ENCODE measurements at regions not wholly inside any gene's neighbourhood (a gene's known extent, or its start where the extent isn't known, plus 50 kb on each side); places are given as distances from the start of the nearest gene placed in this dataset.

DNA sequence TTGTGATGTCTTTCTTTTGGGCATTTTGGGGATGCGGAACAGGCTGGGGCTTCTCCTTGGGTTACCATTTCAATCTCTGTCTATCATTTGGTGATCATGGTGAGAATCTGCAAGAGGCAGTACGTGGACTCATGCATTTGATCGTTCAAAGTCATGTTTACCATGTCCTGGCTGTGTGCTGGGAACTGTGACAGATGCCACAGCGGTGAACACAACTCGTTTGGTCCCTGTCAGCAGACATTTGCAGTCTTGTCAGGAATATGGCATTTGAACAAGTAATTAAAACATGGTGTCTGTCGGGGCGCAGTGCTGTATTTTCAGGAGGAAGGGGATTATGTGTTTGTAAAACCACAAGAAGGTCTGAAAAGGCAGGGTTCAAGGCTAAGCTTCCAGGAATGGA, 103.3 kb upstream of the IGSF21 start:
- Mint-ChIP-seq H3K27ac (no peak overlapping the region), H3K4me3 (no peak overlapping the region), H3K4me1 (no peaks in the 10 kb centered on the region), H3K36me3 (no peaks in the 10 kb centered on the region), H3K27me3 (ENCODE audit: low read depth in 3 of 3) (peaks cover 4 to 12% (median 8%) of the 10 kb centered on the region in 3 donors), H3K9me3 (no peaks in the 10 kb centered on the region)
- Histone ChIP-seq H3K36me3 (replicated peaks in 1 of 2; ENCODE audit: control insufficient read depth in 1 of 2, insufficient read depth in 2 of 2, low read length in 2 of 2) (no peaks in the 10 kb centered on the region), H2AFZ (ENCODE audit: insufficient read depth, low read depth, low read length, poor library complexity, severe bottlenecking) (no peak overlapping the region), H3K79me2 (ENCODE audit: insufficient read depth, low read length) (no peaks in the 10 kb centered on the region), H3K4me1 (ENCODE audit: control insufficient read depth in 1 of 2, insufficient read depth in 2 of 2, low read length in 2 of 2) (no peaks in the 10 kb centered on the region), H3K4me2 (replicated peaks; ENCODE audit: extremely low read depth, low read length, poor library complexity, severe bottlenecking) (no peak overlapping the region), H3K27me3 (ENCODE audit: control insufficient read depth in 2 of 2, insufficient read depth in 2 of 2, low read length in 2 of 2) (peaks cover 0 to 2% of the 10 kb centered on the region in 2 donors), H3K9ac (ENCODE audit: insufficient read depth, low read length, poor library complexity, severe bottlenecking) (no peak overlapping the region), H3K9me3 (replicated peaks in 1 of 2; ENCODE audit: control insufficient read depth in 1 of 2, insufficient read depth in 1 of 2, low read length in 2 of 2) (no peaks in the 10 kb centered on the region), H3K27ac (ENCODE audit: low read depth in 1 of 2, low read length in 2 of 2) (no peak overlapping the region), H4K20me1 (ENCODE audit: insufficient read depth, low read length) (no peaks in the 10 kb centered on the region), H3K4me3 (replicated peaks in 1 of 3; ENCODE audit: low read depth in 2 of 3, low read length in 3 of 3) (no peak overlapping the region)
- TF ChIP-seq, protein P1, sequence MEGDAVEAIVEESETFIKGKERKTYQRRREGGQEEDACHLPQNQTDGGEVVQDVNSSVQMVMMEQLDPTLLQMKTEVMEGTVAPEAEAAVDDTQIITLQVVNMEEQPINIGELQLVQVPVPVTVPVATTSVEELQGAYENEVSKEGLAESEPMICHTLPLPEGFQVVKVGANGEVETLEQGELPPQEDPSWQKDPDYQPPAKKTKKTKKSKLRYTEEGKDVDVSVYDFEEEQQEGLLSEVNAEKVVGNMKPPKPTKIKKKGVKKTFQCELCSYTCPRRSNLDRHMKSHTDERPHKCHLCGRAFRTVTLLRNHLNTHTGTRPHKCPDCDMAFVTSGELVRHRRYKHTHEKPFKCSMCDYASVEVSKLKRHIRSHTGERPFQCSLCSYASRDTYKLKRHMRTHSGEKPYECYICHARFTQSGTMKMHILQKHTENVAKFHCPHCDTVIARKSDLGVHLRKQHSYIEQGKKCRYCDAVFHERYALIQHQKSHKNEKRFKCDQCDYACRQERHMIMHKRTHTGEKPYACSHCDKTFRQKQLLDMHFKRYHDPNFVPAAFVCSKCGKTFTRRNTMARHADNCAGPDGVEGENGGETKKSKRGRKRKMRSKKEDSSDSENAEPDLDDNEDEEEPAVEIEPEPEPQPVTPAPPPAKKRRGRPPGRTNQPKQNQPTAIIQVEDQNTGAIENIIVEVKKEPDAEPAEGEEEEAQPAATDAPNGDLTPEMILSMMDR (IDR thresholded peaks at IDR 0.05), result no peak
- intact Hi-C loops (cut with micrococcal nuclease), result no loop called here
- 86% methylated on average over 7 of the region's 7 CpGs for WGBS (ENCODE audit: insufficient coverage)
- no peak for DNase-seq

DNA sequence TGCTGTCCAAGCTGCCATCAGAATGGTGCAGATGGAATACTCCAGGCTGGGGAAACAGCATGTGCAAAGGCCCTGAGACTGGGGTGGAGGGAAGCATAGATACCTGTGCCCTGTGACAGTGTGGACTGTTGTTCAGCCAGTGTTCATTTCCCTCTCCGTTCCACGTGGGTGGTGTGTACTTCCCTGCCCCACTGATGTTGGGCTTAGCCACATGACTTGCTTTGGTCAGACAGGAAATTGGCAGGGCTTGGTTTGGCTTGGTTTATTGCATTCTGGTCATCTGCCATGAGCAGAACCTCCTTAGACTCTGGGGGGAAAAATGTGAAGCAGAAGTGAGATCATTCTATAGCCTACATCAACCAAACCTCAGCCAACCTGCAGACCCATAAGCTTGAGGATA, 102.4 kb upstream of the IGSF21 start:
- Histone ChIP-seq H3K9me3 (replicated peaks in 1 of 2; ENCODE audit: control insufficient read depth in 1 of 2, insufficient read depth in 1 of 2, low read length in 2 of 2) (no peaks in the 10 kb centered on the region), H3K9ac (ENCODE audit: insufficient read depth, low read length, poor library complexity, severe bottlenecking) (no peak overlapping the region), H3K79me2 (ENCODE audit: insufficient read depth, low read length) (no peaks in the 10 kb centered on the region), H3K36me3 (replicated peaks in 1 of 2; ENCODE audit: control insufficient read depth in 1 of 2, insufficient read depth in 2 of 2, low read length in 2 of 2) (no peaks in the 10 kb centered on the region), H3K27me3 (ENCODE audit: control insufficient read depth in 2 of 2, insufficient read depth in 2 of 2, low read length in 2 of 2) (peaks cover 0 to 3% of the 10 kb centered on the region in 2 donors), H3K4me1 (ENCODE audit: control insufficient read depth in 1 of 2, insufficient read depth in 2 of 2, low read length in 2 of 2) (no peaks in the 10 kb centered on the region), H3K4me3 (replicated peaks in 1 of 3; ENCODE audit: low read depth in 2 of 3, low read length in 3 of 3) (no peak overlapping the region), H3K27ac (ENCODE audit: low read depth in 1 of 2, low read length in 2 of 2) (no peak overlapping the region), H3K4me2 (replicated peaks; ENCODE audit: extremely low read depth, low read length, poor library complexity, severe bottlenecking) (no peak overlapping the region), H4K20me1 (ENCODE audit: insufficient read depth, low read length) (no peaks in the 10 kb centered on the region), H2AFZ (ENCODE audit: insufficient read depth, low read depth, low read length, poor library complexity, severe bottlenecking) (no peak overlapping the region)
- Mint-ChIP-seq H3K4me1 (no peaks in the 10 kb centered on the region), H3K9me3 (peaks cover 0 to under 1% (median 0%) of the 10 kb centered on the region in 7 donors), H3K27ac (no peak overlapping the region), H3K27me3 (ENCODE audit: low read depth in 3 of 3) (peaks cover 7 to 17% (median 8%) of the 10 kb centered on the region in 3 donors), H3K4me3 (no peak overlapping the region), H3K36me3 (no peaks in the 10 kb centered on the region)
- TF ChIP-seq, protein P1 (IDR thresholded peaks at IDR 0.05), result no peak
- 59% methylated on average over 2 of the region's 2 CpGs for WGBS (ENCODE audit: insufficient coverage)
- intact Hi-C loops (cut with micrococcal nuclease), result no loop called here
- DNase-seq, result no peak

All from CD14-positive monocyte (primary cell).